IMR-90 (cell line): ENCODE measurements at regions not wholly inside any gene's neighbourhood (a gene's known extent, or its start where the extent isn't known, plus 50 kb on each side); places are given as distances from the start of the nearest gene placed in this dataset.

Experiments
- ATAC-seq: fragments of 200-7000 bp; cut with Tn5 transposase; 2 replicates; pipeline ENCODE4 v1.9.1; 2020; ENCODE audit warnings: low read depth, mild to moderate bottlenecking, moderate library complexity
- BruUV-seq: library from RNA; stranded (reverse); fragments of 400-500 nt; replicated peaks from 2 replicates; lab custom pipeline; 2021; lab: Mats Ljungman, UMichigan
- CTCF ChIA-PET: fragments of 300-600 bp; formaldehyde crosslinking; extraction: SDS; loops from one replicate; lab custom pipeline; 2021; ENCODE audit warnings: antibody characterized with exemption; lab: Yijun Ruan, JAX
- POLR2A ChIA-PET: fragments of 300-600 bp; sonication (Branson Sonifier 250); formaldehyde crosslinking; loops from one replicate; lab custom pipeline; 2022; ENCODE audit warnings: antibody characterized with exemption; ENCODE audit not compliant: unreplicated experiment; lab: Charles Lee
- DNase-seq: peaks from one replicate; pipeline ENCODE4 v3.0.0; 2013
- H2AFZ ChIP-seq: replicated peaks from 2 replicates; pipeline ENCODE3; 2013; ENCODE audit warnings: low read length, mild to moderate bottlenecking; ENCODE audit not compliant: poor library complexity
- H2AK5ac ChIP-seq: 2 replicates; pipeline ENCODE4 v1.6.1; 2013; ENCODE audit warnings: low read depth, low read length, inconsistent platforms
- H2AK9ac ChIP-seq: replicated peaks from 2 replicates; pipeline ENCODE3; 2013; ENCODE audit warnings: mild to moderate bottlenecking, low read depth, low read length, moderate library complexity; ENCODE audit not compliant: poor library complexity
- H2BK120ac ChIP-seq: 2 replicates; pipeline ENCODE4 v1.6.1; 2013; ENCODE audit warnings: low read depth, low read length, inconsistent platforms
- H2BK15ac ChIP-seq: 3 replicates; pipeline ENCODE4 v1.6.1; 2013; ENCODE audit warnings: low read depth, low read length, inconsistent platforms
- H2BK20ac ChIP-seq: 2 replicates; pipeline ENCODE4 v1.6.1; 2013; ENCODE audit warnings: low read depth, mild to moderate bottlenecking, inconsistent platforms, low read length, moderate library complexity
- H2BK5ac ChIP-seq: 2 replicates; pipeline ENCODE4 v1.6.1; 2013; ENCODE audit warnings: mild to moderate bottlenecking, low read depth, low read length, inconsistent platforms; ENCODE audit not compliant: poor library complexity, severe bottlenecking
- H3K14ac ChIP-seq: replicated peaks from 2 replicates; pipeline ENCODE4 v1.6.1; 2013; ENCODE audit warnings: low read depth, low read length, inconsistent platforms
- H3K18ac ChIP-seq: 2 replicates; pipeline ENCODE4 v1.6.1; 2013; ENCODE audit warnings: low read depth, low read length, control low read depth
- H3K23ac ChIP-seq: 2 replicates; pipeline ENCODE4 v1.6.1; 2013; ENCODE audit warnings: low read depth, low read length, inconsistent platforms
- H3K27ac ChIP-seq: 2 replicates; pipeline ENCODE4 v1.5.1; 2013; ENCODE audit warnings: mild to moderate bottlenecking, control low read depth, low read length; ENCODE audit not compliant: insufficient read depth
- H3K27me3 ChIP-seq: 2 replicates; pipeline ENCODE4 v1.6.1; 2013; ENCODE audit warnings: low read length; ENCODE audit not compliant: control insufficient read depth, insufficient read depth
- H3K36me3 ChIP-seq: 2 replicates; pipeline ENCODE4 v1.6.1; 2013; ENCODE audit warnings: low read length, mixed read lengths; ENCODE audit not compliant: control insufficient read depth, insufficient read depth
- H3K4ac ChIP-seq: 2 replicates; pipeline ENCODE4 v1.6.1; 2013; ENCODE audit warnings: low read depth, low read length, inconsistent platforms
- H3K4me1 ChIP-seq: 2 replicates; pipeline ENCODE4 v1.6.1; 2013; ENCODE audit warnings: low read length, mixed read lengths; ENCODE audit not compliant: control insufficient read depth, insufficient read depth
- H3K4me2 ChIP-seq: 2 replicates; pipeline ENCODE4 v1.6.1; 2013; ENCODE audit warnings: low read depth, mild to moderate bottlenecking, control low read depth, low read length, moderate library complexity
- H3K4me3 ChIP-seq: 2 replicates; pipeline ENCODE4 v1.5.1; 2013; ENCODE audit warnings: low read depth, mild to moderate bottlenecking, control low read depth, low read length, moderate library complexity; ENCODE audit not compliant: insufficient read depth
- H3K56ac ChIP-seq: 2 replicates; pipeline ENCODE4 v1.6.1; 2013; ENCODE audit warnings: low read length, inconsistent platforms; ENCODE audit not compliant: insufficient read depth; ENCODE audit errors: extremely low read depth
- H3K79me1 ChIP-seq, 2 experiments: 2 replicates each; pipeline ENCODE4 v1.6.1; 2013; ENCODE audit warnings: low read length in 2 of 2, inconsistent platforms in 1 of 2, low read depth in 1 of 2
- H3K9ac ChIP-seq: 2 replicates; pipeline ENCODE4 v1.6.1; 2013; ENCODE audit warnings: low read depth, low read length, control low read depth
- H3K9me1 ChIP-seq: 2 replicates; pipeline ENCODE4 v1.6.1; 2013; ENCODE audit warnings: low read length, inconsistent platforms; ENCODE audit not compliant: insufficient read depth
- H3K9me3 ChIP-seq: 2 replicates; pipeline ENCODE4 v1.6.1; 2013; ENCODE audit warnings: low read length; ENCODE audit not compliant: control insufficient read depth, insufficient read depth
- H4K20me1 ChIP-seq: 2 replicates; pipeline ENCODE4 v1.6.1; 2013; ENCODE audit warnings: low read length, inconsistent platforms; ENCODE audit not compliant: insufficient read depth
- H4K5ac ChIP-seq: 2 replicates; pipeline ENCODE4 v1.6.1; 2013; ENCODE audit warnings: mild to moderate bottlenecking, low read depth, low read length, control low read depth
- H4K8ac ChIP-seq, 2 experiments: 2 replicates each; pipeline ENCODE4 v1.6.1; 2013; ENCODE audit warnings: low read depth in 2 of 2, low read length in 2 of 2, control low read depth in 1 of 2, inconsistent platforms in 1 of 2
- H4K91ac ChIP-seq: 2 replicates; pipeline ENCODE4 v1.6.1; 2013; ENCODE audit warnings: low read depth, low read length, inconsistent platforms; ENCODE audit not compliant: insufficient read depth
- BHLHE40 ChIP-seq: fragments of 150-350 bp; IDR thresholded peaks from 2 replicates; pipeline ENCODE4 v1.6.1; 2016; ENCODE audit warnings: mild to moderate bottlenecking, low read depth, low read length
- CEBPB ChIP-seq: IDR thresholded peaks from 2 replicates; pipeline ENCODE4 v1.6.1; 2012; ENCODE audit warnings: low read depth, low read length, improper control_type of control experiment
- CHD1 ChIP-seq: IDR thresholded peaks from 2 replicates; pipeline ENCODE4 v1.6.1; 2012; ENCODE audit warnings: low read depth, low read length, improper control_type of control experiment
- CTCF ChIP-seq: conservative IDR thresholded peaks from 2 replicates; pipeline ENCODE4 v1.5.1; 2012; ENCODE audit warnings: mild to moderate bottlenecking, low read depth, low read length, improper control_type of control experiment
- ELK1 ChIP-seq: fragments of 150-350 bp; IDR thresholded peaks from 2 replicates; pipeline ENCODE4 v1.6.1; 2016; ENCODE audit warnings: low read depth, mild to moderate bottlenecking, low read length, moderate library complexity, borderline replicate concordance
- FOS ChIP-seq: fragments of 150-350 bp; IDR thresholded peaks from 2 replicates; pipeline ENCODE4 v1.6.1; 2016; ENCODE audit warnings: low read depth, low read length
- MAFK ChIP-seq: IDR thresholded peaks from 2 replicates; pipeline ENCODE4 v1.6.1; 2012; ENCODE audit warnings: low read depth, low read length, improper control_type of control experiment
- MAZ ChIP-seq: IDR thresholded peaks from 2 replicates; pipeline ENCODE4 v1.6.1; 2012; ENCODE audit warnings: low read depth, mild to moderate bottlenecking, low read length, improper control_type of control experiment, moderate library complexity, borderline replicate concordance
- MXI1 ChIP-seq: IDR thresholded peaks from 2 replicates; pipeline ENCODE4 v1.6.1; 2012; ENCODE audit warnings: low read depth, mild to moderate bottlenecking, low read length, moderate library complexity, borderline replicate concordance
- NFE2L2 ChIP-seq: fragments of 150-350 bp; IDR thresholded peaks from 2 replicates; pipeline ENCODE4 v1.6.1; 2016; ENCODE audit warnings: low read depth, mild to moderate bottlenecking, low read length
- POLR2A ChIP-seq: IDR thresholded peaks from 2 replicates; pipeline ENCODE4 v1.6.1; 2012; ENCODE audit warnings: mild to moderate bottlenecking, low read depth, low read length
- RAD21 ChIP-seq: IDR thresholded peaks from 2 replicates; pipeline ENCODE4 v1.6.1; 2012; ENCODE audit warnings: low read length, improper control_type of control experiment
- RCOR1 ChIP-seq: IDR thresholded peaks from 2 replicates; pipeline ENCODE4 v1.6.1; 2012; ENCODE audit warnings: mild to moderate bottlenecking, low read length, improper control_type of control experiment; ENCODE audit not compliant: insufficient replicate concordance
- SMC3 ChIP-seq: fragments of 150-350 bp; IDR thresholded peaks from 2 replicates; pipeline ENCODE4 v1.6.1; 2016; ENCODE audit warnings: low read depth, mild to moderate bottlenecking, antibody characterized with exemption, low read length, moderate library complexity
- USF2 ChIP-seq: fragments of 150-350 bp; IDR thresholded peaks from 2 replicates; pipeline ENCODE4 v1.6.1; 2017; ENCODE audit warnings: mild to moderate bottlenecking, antibody characterized with exemption, low read length, low read depth
- WGBS, 2 experiments: methylation state at CpG; one replicate each; pipeline versions ENCODE4 v1.1.5 to v1.1.7; 2013; ENCODE audit warnings: missing lambda C conversion rate in 2 of 2; ENCODE audit not compliant: insufficient read length in 1 of 2; ENCODE audit errors: extremely low coverage in 2 of 2; 5-methylcytosine and 5-hydroxymethylcytosine counted together
- dilution Hi-C: fragments of 300-500 bp; cut with HindIII; formaldehyde crosslinking; loops from one replicate; pipeline ENCODE4 v1.14.3; 2018; ENCODE audit warnings: low sequenced_read_pairs; ENCODE audit not compliant: unreplicated experiment
- in situ Hi-C: fragments of 300-500 bp; cut with MboI; formaldehyde crosslinking; loops from 3 replicates; pipeline ENCODE4 v1.14.3; 2019; ENCODE audit warnings: low sequenced_read_pairs, inconsistent platforms, mixed read lengths
- intact Hi-C: fragments of 100-400 bp; cut with micrococcal nuclease; formaldehyde crosslinking; loops from 2 replicates; pipeline ENCODE4 v1.10.0; 2022

- Histone ChIP-seq H2AK5ac (peak overlapping the region; percentile 46), H3K18ac (peak overlapping the region; percentile 77), H2AK9ac (peak overlapping the region; percentile 8), H2BK120ac (peak overlapping the region; percentile 92), H3K27ac (peak overlapping the region; percentile 81), H3K9me3 (no peaks in the 10 kb centered on the region), H4K20me1 (peaks cover 15% of the 10 kb centered on the region; the same call in 1 of the 2 replicates), H2BK15ac (peak overlapping the region; percentile 67; the same call in 2 of the 3 replicates), H3K4me2 (peak overlapping the region; percentile 53), H3K4me1 (peaks cover 23% of the 10 kb centered on the region), H3K9ac (peak overlapping the region; percentile 73), H3K36me3 (no peaks in the 10 kb centered on the region), H3K4ac (peak overlapping the region; percentile 81), H4K8ac (peak overlapping the region; percentile 78 to 81), H3K9me1 (peaks cover 3% of the 10 kb centered on the region; the same call in 1 of the 2 replicates), H4K91ac (peak overlapping the region; percentile 90), H2BK20ac (peak overlapping the region; percentile 86; the same call in 1 of the 2 replicates), H2BK5ac (peak overlapping the region; percentile 56), H2AFZ (peak overlapping the region; percentile 83), H3K14ac (peak overlapping the region; percentile 61), H3K56ac (peak overlapping the region; percentile 36; the same call in 1 of the 2 replicates), H3K23ac (peak overlapping the region; percentile 67), H3K4me3 (no peak overlapping the region), H3K79me1 (peaks cover 0 to 11% of the 10 kb centered on the region in 2 experiments; a peak in 2 of 4 replicates), H4K5ac (peak overlapping the region; percentile 74), H3K27me3 (peaks cover 3% of the 10 kb centered on the region; the same call in 1 of the 2 replicates)
- intact Hi-C loops, result loop anchor here (2.0 kb wide), 1 partner anchor 41 kb away; no protein-coding TSS in a partner anchor
- no peak for ATAC-seq
- dilution Hi-C loops, result no loop called here
- ChIA-PET CTCF (interaction anchor here (1.1 to 2.6 kb wide), 2 partner anchors 12 to 40 kb away, joined by 4 to 9 read pairs; no protein-coding TSS in a partner anchor), POLR2A (no interaction called here)
- in situ Hi-C loops, result no loop called here
- DNase-seq, result no peak
- no peak for TF ChIP-seq CHD1
- no peak for TF ChIP-seq CEBPB
- TF ChIP-seq CTCF, result no peak
- no peak for TF ChIP-seq ELK1
- TF ChIP-seq RCOR1, result no peak
- no peak for TF ChIP-seq SMC3
- no peak; the same call in 1 of the 2 replicates for TF ChIP-seq RAD21
- TF ChIP-seq MXI1, result no peak
- TF ChIP-seq NFE2L2, result no peak
- no peak for TF ChIP-seq POLR2A
- TF ChIP-seq USF2, result no peak
- no peak for TF ChIP-seq BHLHE40
- TF ChIP-seq MAZ, result no peak
- no peak for TF ChIP-seq MAFK
- no peak for TF ChIP-seq FOS
- BruUV-seq, result no TSS peak
- WGBS, 2 experiments, result 10% methylated on average over 7 of the region's 14 CpGs; no CpG with 5 or more reads in 1 of the 2 experiments
These were observed 53.7 kb upstream of the DAB2IP start for GRCh38 chr9:121597698-121598166.
